ENCODE measurements at regions not wholly inside any gene's neighbourhood (a gene's known extent, or its start where the extent isn't known, plus 50 kb on each side); places are given as distances from the start of the nearest gene placed in this dataset.

GRCh38 chr15:29589975-29590374 lies 232.3 kb downstream of the TJP1 start:
- no peaks in the 10 kb centered on the region for H3K9me3 Mint-ChIP-seq
- peaks cover 6% of the 10 kb centered on the region for H3K4me1 Mint-ChIP-seq (ENCODE audit: low read depth)
- no peaks in the 10 kb centered on the region for H3K36me3 Mint-ChIP-seq (ENCODE audit: low read depth)
- no peak overlapping the region for H3K27ac Mint-ChIP-seq
- DNase-seq = no peak
- H3K27me3 Mint-ChIP-seq (ENCODE audit: insufficient read depth) = peaks cover 24% of the 10 kb centered on the region
- no peak overlapping the region for H3K4me3 Mint-ChIP-seq
- no peak for TF ChIP-seq CTCF (IDR thresholded peaks at IDR 0.05)

DNA sequence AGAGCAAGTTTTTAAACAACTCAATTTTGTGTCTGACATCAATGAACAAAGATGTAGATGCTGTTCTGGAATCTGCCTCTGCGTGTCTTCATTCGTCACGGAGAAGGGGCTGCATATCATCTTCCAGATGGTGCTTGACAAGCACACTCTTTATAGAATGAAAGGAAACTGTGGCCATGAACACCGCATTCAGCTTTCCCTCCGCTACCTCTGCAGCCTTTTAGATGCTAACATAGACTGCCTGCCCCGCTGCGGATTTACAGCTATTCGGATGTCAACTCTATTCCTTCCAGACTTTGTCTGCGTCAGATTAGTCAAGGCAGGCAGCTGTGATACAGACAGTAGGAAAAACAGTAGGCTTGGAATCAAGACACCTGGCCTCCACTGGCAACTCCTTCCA lies 232.9 kb downstream of the TJP1 start:
- Mint-ChIP-seq H3K27ac (no peak overlapping the region), H3K36me3 (ENCODE audit: low read depth) (no peaks in the 10 kb centered on the region), H3K9me3 (no peaks in the 10 kb centered on the region), H3K27me3 (ENCODE audit: insufficient read depth) (peaks cover 24% of the 10 kb centered on the region), H3K4me1 (ENCODE audit: low read depth) (peaks cover 6% of the 10 kb centered on the region), H3K4me3 (no peak overlapping the region)
- TF ChIP-seq CTCF (IDR thresholded peaks at IDR 0.05) = no peak
- no peak for DNase-seq

DNA sequence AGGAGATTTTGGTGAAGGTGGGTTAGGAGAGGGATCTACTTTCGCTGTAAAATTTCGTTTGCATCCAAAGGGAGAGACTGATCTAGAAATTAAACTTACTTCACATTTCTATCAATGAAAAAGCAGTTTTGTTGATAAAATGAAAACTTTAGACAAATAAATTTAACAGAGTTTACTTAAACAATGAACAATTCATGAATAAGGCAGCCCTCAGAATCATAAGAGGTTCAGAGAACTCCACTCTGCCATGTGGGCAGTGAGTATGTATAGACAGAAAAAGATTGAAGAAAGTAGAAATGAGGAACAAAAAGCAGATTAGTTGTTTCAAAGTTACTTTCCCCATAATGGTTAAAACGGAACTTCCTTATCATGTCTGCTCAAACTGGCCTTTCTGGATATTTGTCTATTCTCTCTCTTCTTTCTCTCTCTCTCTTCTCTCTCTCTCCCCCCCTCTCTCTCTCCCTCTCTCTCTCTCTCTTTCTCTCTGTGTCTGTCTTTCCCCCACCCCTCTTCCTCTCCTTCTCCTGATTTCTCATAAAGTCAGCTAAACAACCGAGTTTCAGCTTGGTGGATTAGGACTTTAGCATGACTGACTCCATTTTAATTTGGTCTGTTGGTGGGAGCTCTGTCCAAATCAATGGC lies 248.9 kb downstream of the TJP1 start:
- H3K9me3 Mint-ChIP-seq = no peaks in the 10 kb centered on the region; the same call in 1 of the 2 replicates
- H3K36me3 Mint-ChIP-seq (ENCODE audit: low read depth) = no peaks in the 10 kb centered on the region
- no peak overlapping the region for H3K27ac Mint-ChIP-seq
- no peak overlapping the region for H3K4me3 Mint-ChIP-seq
- peaks cover 6% of the 10 kb centered on the region; the same call in 1 of the 2 replicates for H3K4me1 Mint-ChIP-seq (ENCODE audit: low read depth)
- no peak for TF ChIP-seq CTCF (IDR thresholded peaks at IDR 0.05)
- DNase-seq = no peak
- peaks cover 56% of the 10 kb centered on the region for H3K27me3 Mint-ChIP-seq (ENCODE audit: insufficient read depth)

GRCh38 chr15:29571792-29572431 lies 250.4 kb downstream of the TJP1 start:
- peaks cover 6% of the 10 kb centered on the region; the same call in 1 of the 2 replicates for H3K4me1 Mint-ChIP-seq (ENCODE audit: low read depth)
- no peak overlapping the region for H3K27ac Mint-ChIP-seq
- H3K27me3 Mint-ChIP-seq (ENCODE audit: insufficient read depth) = peaks cover 59% of the 10 kb centered on the region
- DNase-seq = no peak
- no peaks in the 10 kb centered on the region for H3K36me3 Mint-ChIP-seq (ENCODE audit: low read depth)
- no peak overlapping the region for H3K4me3 Mint-ChIP-seq
- no peaks in the 10 kb centered on the region; the same call in 1 of the 2 replicates for H3K9me3 Mint-ChIP-seq
- TF ChIP-seq CTCF (IDR thresholded peaks at IDR 0.05) = no peak

DNA sequence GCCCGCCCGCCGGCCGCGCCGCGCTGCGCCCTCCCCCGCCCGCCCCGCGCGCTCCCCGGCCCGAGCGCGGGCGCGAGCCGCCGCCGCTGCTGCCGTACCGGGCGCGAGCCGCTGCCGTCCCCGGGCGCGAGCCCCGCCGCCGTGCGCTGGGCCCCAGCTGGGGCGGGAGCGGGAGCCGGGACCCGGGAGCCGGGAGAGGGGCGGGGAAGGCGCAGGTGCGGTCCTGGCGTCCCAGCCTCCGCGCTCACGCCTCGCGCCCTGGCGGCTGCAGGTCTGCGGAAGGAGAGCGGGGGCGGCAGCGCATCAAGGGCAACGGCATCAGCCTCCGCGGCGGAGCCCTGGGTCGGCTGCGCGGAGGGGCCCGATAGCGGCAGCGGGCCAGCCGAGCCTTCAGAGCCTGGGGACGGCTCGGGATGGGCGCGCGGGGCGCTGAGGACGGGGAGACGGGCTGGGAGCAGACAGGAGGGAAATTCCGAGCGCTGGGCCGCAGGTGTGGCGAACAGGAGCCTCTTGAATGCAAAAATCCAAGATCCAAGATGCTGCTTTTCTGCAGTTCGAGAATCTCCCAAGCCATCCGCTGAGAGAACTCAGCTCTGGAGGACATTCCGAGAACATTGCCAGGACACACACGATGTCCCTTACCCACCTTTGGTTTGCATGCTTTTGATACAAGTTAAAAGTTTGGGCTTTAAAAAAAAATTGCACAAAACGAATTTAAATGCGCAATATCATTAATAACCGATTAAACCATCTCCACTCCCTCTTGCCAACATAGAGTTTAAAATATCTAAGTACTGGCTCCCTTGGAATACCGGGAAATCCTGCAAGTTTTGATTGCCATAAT lies 251.1 kb downstream of the TJP1 start:
- Mint-ChIP-seq H3K4me3 (no peak overlapping the region), H3K4me1 (ENCODE audit: low read depth) (peaks cover 6% of the 10 kb centered on the region; the same call in 1 of the 2 replicates), H3K27me3 (ENCODE audit: insufficient read depth) (peaks cover 59% of the 10 kb centered on the region), H3K27ac (no peak overlapping the region), H3K9me3 (no peaks in the 10 kb centered on the region; the same call in 1 of the 2 replicates), H3K36me3 (ENCODE audit: low read depth) (no peaks in the 10 kb centered on the region)
- TF ChIP-seq CTCF (IDR thresholded peaks at IDR 0.05) = no peak
- DNase-seq = no peak

Data from HFFc6 (cell line).